Myocyte (in vitro differentiated cells): ENCODE measurements at regions not wholly inside any gene's neighbourhood (a gene's known extent, or its start where the extent isn't known, plus 50 kb on each side); places are given as distances from the start of the nearest gene placed in this dataset.
A peak's percentile ranks its signal among the peaks of the same experiment; 100 is the strongest.

ENCODE experiments used
- DNase-seq: peaks from one replicate; pipeline ENCODE4 v3.0.0-alpha.2; 2012; ENCODE audit warnings: low read depth

- no peak for DNase-seq
Measured at GRCh38 chr16:85971902-85972638, 73.1 kb downstream of the IRF8 start.

DNA sequence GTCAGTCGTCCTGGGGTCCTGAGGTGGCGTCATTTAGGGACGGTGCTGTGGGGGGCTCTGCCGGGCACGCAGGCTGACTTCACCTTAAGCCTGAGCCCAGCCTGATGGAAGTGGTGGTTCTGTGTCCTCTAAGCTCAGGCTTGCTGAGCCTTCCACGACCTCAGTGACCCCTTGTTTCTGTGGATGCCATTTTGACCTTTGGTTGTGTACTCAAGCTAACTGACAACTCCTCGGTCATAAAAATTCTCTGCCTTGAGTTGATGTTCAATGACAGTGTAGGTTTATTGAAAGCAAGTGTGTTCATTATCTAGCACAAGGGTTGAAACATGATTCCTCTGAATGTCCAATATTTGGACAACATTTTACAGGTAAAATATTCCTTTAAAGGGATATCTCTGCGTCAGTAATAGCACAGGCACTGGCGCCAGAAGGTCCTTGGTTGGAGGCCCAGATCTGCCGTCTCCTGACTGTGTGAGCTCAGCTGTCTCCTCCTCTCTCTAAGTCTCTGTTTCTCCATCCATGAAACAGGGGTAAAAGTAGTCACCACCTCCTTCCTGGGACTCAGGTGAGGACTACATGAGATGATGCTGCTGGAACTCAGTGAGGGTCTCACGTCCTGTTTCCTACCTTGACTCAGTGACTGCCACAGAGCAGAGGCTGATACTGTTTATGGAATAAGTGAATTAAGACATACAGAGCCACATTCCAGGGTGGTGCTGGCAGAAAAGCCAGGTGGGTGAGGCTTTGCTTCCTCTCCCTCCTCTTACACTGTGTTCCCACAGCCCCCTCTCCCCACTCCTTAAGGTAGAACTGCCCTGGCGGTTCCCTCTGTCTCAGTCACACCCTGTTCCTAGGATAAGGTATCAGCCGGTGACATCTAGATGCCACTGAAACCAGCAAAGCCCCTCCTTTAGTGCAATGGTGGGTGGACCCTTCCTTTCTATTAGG, 75.7 kb downstream of the IRF8 start:
- DNase-seq = no peak

DNA sequence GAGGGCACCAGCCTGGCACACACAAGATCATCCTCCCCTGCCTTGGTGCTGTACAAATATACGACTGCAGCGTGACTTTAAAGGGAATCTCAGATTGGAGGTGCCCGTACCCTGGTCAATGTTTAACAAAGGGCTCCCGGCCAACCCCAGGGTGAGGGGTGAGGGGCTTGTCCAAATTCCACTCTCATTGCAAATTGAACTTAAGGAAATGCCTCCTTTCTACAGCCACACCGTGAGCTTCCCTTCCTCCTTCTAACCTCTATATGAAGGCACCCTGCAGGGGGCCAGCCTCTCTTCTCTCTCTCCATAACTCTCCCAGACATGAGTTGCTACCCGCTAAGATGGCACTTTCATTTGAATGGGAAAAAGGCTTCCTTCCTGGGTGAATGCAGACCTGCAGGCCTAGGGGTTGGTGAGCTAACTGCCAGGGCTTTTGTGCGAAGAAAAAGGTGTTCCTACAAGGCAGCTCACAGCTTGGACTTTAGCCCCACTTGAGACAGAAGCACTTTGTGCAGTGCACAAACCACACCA, 76.6 kb downstream of the IRF8 start:
- DNase-seq = no peak

DNA sequence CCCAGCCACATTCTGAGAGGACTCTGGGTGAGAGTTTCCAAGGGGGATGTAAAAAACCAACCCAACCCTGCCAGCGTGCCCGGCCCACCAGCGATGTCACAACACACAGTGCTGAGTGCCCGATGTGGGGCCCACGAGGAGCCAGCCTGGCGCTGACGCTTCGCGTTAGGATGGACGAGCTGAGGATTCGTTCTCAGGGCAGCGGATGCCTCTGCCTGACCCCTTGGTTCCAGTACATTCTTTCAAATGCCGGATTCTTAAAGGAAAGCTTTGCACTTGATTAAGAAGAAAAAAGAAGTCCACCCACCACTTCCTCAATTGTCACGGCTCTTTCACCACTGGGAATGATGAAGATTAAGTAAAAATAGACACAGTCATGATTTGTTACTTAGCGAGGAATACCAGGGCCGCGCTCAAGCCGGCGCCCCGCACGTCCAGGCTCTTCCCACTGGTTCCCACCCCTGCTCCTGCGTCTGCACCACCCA, 79.4 kb downstream of the IRF8 start:
- no peak for DNase-seq

DNA sequence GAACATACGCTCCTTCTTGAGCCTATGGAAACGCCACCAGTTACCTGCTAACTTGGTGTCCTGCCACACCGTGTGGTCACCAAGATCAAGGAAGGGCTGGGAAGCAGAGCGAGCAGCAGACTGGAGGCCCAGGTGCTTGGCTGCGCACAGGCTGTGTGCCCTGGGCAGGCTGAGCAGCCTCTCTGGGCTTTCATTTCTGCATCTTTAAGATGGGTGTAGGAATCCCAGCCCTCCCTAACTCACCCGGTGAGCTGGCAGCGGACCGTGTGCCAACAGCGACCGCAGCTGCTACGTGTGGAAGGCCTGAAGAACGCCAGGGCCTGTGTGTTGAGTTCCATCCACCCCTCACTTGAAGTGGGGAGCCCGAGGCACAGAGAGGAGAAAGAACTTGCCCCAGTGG, 80.0 kb downstream of the IRF8 start:
- DNase-seq = no peak

DNA sequence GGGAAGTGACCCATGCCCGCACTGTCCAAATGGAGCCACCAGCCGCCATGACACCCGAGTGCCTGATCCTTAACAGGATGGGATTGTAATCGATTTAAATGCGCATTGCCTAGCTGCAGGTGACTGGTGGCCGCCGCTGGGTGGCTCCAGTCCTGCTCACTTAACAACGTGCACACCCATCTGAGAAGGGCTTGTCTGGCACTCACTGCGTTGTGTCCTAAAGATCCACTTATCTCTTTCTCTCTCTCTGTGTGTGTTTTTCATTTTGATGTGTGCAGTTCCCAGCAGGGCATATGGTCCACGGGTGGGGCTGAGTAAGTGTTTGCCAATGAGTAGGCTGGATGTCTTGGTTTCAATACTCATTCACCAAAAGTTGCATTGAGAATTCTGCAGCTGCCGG, 80.6 kb downstream of the IRF8 start:
- no peak for DNase-seq

- no peak for DNase-seq
Measured at GRCh38 chr16:85980686-85981085, 81.7 kb downstream of the IRF8 start.

GRCh38 chr16:85981826-85982562, 83.0 kb downstream of the IRF8 start:
- no peak for DNase-seq

- DNase-seq = no peak
Measured at GRCh38 chr16:85982563-85982939, 83.6 kb downstream of the IRF8 start.

DNA sequence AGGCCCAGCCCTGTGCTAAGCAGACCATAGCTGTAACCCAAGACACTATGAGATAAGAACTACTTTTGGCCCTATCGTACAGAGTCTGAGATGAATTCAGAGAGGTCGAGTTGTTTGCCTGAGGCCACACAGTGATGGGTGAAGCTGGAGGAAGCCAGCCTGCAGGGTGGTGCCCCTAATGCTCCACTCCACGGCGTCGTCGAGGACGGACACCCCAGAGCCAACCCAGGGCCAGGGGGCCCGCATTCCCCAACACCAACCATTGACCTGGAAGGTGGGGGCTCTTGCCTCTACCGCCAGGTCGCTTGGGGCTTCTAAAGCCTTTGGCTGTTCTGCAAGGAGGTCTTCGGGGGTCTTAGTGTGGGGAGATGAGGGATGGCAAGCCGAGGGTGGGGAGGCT, 84.1 kb downstream of the IRF8 start:
- DNase-seq = no peak

GRCh38 chr16:85983606-85984230, 84.8 kb downstream of the IRF8 start:
- no peak for DNase-seq

DNA sequence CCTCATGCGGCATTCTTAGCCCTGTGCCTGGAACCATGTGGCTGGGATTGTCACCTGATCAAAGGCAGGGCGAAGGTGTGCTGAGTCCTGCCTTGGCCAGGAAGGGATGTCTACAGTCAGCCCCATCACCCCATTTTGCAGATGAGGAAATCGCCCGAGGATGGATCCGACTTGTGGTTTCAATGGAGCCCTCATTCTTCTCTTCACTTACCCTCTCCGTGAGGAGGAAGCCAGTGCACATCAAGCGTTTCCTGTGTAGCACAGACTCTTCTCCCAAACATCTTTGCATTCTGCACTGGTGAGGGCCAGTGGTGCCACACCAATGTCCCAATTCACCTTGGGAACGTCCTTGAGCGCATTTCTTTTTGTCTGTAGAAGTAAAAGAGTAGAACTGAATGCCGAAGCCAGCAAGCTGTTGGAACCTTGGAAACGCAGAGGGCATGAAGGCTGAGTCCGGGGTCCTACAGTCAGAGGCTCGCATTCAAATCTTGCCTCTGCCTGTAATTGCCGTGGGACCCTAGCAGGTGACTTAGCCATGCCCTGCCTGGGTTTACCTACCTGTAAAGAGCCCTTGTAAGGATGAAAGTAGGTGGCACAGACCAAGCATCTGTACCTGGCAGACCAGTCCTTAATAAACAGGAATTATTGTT, 85.4 kb downstream of the IRF8 start:
- no peak for DNase-seq

DNA sequence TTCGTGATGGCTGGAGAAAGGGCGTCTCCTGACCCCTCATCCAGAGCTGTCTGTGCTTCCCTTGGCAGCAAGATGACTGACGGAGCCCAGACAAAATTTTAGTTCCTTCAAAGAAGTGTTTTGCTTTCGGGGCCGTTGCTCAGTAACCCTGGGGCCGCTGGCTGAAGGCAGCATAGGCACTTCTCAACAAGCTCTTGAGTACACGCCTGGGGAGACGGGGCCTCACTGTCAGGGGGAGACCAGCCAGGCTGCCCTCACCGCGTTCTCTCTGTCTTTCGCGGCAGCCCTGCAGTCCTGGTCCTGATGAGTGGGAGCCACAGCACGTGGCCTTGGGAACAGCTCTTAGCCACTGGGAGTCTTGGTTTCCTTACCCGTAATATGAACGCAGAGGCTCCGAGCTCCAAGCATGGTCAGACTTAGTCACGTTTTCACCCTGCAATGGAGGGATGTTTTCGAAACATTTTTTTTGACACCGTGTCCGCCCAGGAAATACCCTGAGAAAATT, 86.0 kb downstream of the IRF8 start:
- no peak for DNase-seq

GRCh38 chr16:85986931-85987749, 88.2 kb downstream of the IRF8 start:
- DNase-seq = peak; percentile 28

GRCh38 chr16:85987750-85988078, 88.8 kb downstream of the IRF8 start:
- DNase-seq = no peak

DNA sequence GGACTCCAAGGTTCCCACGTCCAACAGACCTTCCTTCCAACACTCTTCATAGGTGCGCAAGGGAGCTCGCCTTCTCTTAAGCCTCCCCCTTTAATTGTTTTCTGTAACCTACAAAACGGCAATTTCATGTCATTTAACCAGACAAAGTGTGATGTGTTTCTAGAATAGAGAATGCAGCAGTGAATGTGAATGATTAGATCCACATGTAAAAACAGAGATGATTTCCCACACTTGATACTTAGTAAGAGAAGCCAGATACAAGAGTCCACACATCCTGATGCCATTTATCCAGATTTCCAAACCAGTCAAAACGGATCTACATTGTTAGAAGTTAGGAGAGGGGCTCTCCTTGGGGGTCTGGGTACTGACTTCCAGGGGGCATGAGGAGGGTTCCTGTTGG, 89.3 kb downstream of the IRF8 start:
- DNase-seq = no peak

DNA sequence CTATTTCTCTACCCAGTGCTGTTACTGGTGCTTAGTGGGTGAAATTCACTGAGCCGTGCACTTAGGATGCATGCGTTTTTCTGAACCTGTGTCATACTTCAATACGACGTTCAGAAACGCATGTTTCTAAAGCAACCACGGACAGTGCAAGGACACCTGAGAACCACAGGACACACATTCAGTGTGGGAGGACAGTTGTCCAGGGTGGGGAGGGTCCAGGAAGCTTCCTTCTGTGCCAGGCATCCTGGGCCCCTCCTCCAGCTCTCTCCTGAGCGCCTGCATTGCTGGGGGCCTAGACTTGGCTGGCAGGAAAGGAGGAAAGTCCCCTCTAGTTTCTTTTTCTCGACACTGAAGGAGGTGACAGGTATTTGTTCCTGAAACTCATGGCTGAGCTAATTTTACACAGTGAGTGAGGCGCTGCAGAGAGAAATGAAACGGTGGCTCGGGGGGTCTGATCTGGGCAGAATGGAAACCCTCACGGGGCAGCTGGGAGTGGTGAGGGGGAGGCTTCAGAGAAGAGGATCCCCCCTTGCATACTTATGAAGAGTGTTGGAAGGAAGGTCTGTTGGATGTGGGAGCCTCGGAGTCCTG, 89.9 kb downstream of the IRF8 start:
- no peak for DNase-seq

- no peak for DNase-seq
Measured at GRCh38 chr16:85989376-85989775, 90.4 kb downstream of the IRF8 start.
